HG03439 (cell line): ENCODE measurements at regions not wholly inside any gene's neighbourhood (a gene's known extent, or its start where the extent isn't known, plus 50 kb on each side); places are given as distances from the start of the nearest gene placed in this dataset.

Experiments used
- ATAC-seq: cut with Tn5 transposase; IDR thresholded peaks from one replicate; pipeline ENCODE4 v1.9.1; 2021; ENCODE audit warnings: mild to moderate bottlenecking, moderate library complexity; ENCODE audit not compliant: unreplicated experiment

DNA sequence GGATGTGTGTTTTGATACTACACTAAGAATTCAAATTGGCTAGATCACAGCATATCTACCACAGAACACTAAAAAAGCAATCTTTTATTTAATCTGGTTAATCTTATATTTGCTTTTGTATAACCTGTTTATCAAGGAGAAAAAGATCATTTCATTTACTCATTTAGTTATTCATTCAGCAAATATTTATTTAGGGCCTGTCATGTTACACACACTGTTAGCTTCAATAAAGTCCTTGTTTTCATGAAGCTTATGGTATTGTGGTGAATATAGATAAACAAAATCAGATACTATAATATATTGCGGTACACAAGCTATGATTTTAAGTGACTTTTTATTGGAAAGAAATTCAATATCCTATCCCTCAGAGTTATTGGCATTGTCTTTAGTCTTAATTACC lies 350.8 kb downstream of the LRFN5 start:
- no peak for ATAC-seq
